Body of pancreas (tissue), 4 donors: ENCODE measurements at regions not wholly inside any gene's neighbourhood (a gene's known extent, or its start where the extent isn't known, plus 50 kb on each side); places are given as distances from the start of the nearest gene placed in this dataset.

Experiments
- ATAC-seq: fragments of 150-250 bp; one replicate; pipeline ENCODE4 v1.9.1; 2016
- DNase-seq, 4 donors: peaks; one replicate each; pipeline ENCODE4 v3.0.0-alpha.2; 2019
- H3K27ac ChIP-seq, 4 donors: fragments of 200-600 bp; sonication (generic); 1 replicate in 3 of 4; 2 replicates in 1 of 4; pipeline versions ENCODE4 v1.5.1 to v1.6.1; 2016 to 2019; ENCODE audit warnings: mild to moderate bottlenecking in 1 of 4, mixed read lengths in 1 of 4, moderate library complexity in 1 of 4
- H3K27me3 ChIP-seq, 2 donors: fragments of 200-600 bp; sonication (generic); one replicate each; pipeline ENCODE4 v1.6.0; 2016; ENCODE audit warnings: mild to moderate bottlenecking in 1 of 2
- H3K36me3 ChIP-seq, 2 donors: fragments of 200-600 bp; sonication (generic); replicated peaks in 1 of 2; 2 replicates each; pipeline ENCODE4 v1.5.1; 2016; ENCODE audit warnings: low read depth in 2 of 2; ENCODE audit not compliant: insufficient read depth in 1 of 2
- H3K4me1 ChIP-seq: fragments of 200-600 bp; sonication (generic); one replicate; pipeline ENCODE4 v1.6.0; 2016
- H3K4me3 ChIP-seq, 2 donors: fragments of 200-600 bp; sonication (generic); 1 replicate in 1 of 2; 2 replicates in 1 of 2; pipeline ENCODE4 v1.5.1; 2016 to 2019
- H3K9me3 ChIP-seq, 3 donors: fragments of 200-600 bp; sonication (generic); 1 replicate in 2 of 3; 2 replicates in 1 of 3; pipeline ENCODE4 v1.5.1; 2016
- POLR2A ChIP-seq, 3 donors: fragments of 450-650 bp; IDR thresholded peaks; one replicate each; pipeline ENCODE4 v1.6.1; 2016; ENCODE audit warnings: antibody characterized with exemption in 3 of 3, mild to moderate bottlenecking in 2 of 3
- WGBS, 2 donors: methylation state at CpG; one replicate each; pipeline ENCODE4 v1.1.5; 2017; 5-methylcytosine and 5-hydroxymethylcytosine counted together
- intact Hi-C: fragments of 100-400 bp; cut with DNase I; formaldehyde crosslinking; loops from one replicate; pipeline ENCODE4 v1.15.1; 2023
- TF ChIP-seq, protein P1 (sequence below), 7 experiments: fragments of 450-650 bp in 4 of 7; fragments of 200-600 bp in 3 of 7; sonication (generic) in 3 of 7; IDR thresholded peaks; one replicate each; pipeline ENCODE4 v1.5.1; 2016 to 2019; ENCODE audit warnings: antibody characterized with exemption in 7 of 7

DNA sequence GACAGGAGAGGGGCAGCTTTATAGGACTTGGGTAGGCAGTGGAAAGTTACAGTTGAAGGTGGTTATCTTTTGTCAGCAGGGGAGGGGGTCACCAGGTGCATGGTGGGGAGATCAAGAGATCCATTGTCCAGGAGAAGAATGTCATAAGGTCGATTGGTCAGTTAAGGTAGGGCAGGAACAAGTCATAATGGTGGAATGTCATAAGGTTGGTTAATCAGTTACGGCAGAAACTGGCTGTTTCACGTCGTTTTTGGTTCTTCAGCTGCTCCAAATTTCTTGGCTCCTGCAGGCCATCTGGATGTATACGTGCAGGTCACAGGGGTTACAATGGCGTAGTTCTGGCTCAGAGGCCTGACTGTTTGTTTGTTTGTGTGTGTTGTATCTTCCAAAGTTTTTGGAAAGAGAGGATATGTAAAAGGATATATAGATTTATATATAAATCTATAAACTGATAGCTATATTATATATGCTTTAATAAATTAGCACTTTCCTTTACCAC lies 565.1 kb downstream of the ZNF385D start:
- no peaks in the 10 kb centered on the region for H3K4me1 ChIP-seq
- H3K4me3 ChIP-seq: no peak overlapping the region
- no peak overlapping the region for H3K27ac ChIP-seq
- TF ChIP-seq POLR2A (IDR thresholded peaks at IDR 0.05): no peak
- TF ChIP-seq, protein P1, sequence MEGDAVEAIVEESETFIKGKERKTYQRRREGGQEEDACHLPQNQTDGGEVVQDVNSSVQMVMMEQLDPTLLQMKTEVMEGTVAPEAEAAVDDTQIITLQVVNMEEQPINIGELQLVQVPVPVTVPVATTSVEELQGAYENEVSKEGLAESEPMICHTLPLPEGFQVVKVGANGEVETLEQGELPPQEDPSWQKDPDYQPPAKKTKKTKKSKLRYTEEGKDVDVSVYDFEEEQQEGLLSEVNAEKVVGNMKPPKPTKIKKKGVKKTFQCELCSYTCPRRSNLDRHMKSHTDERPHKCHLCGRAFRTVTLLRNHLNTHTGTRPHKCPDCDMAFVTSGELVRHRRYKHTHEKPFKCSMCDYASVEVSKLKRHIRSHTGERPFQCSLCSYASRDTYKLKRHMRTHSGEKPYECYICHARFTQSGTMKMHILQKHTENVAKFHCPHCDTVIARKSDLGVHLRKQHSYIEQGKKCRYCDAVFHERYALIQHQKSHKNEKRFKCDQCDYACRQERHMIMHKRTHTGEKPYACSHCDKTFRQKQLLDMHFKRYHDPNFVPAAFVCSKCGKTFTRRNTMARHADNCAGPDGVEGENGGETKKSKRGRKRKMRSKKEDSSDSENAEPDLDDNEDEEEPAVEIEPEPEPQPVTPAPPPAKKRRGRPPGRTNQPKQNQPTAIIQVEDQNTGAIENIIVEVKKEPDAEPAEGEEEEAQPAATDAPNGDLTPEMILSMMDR (IDR thresholded peaks at IDR 0.05): no peak
- no peaks in the 10 kb centered on the region for H3K9me3 ChIP-seq
- 29 to 31% methylated on average over 6 of the region's 6 CpGs for WGBS, 2 donors
- no peaks in the 10 kb centered on the region for H3K36me3 ChIP-seq
- no peak for DNase-seq
- no peak for ATAC-seq
- no peaks in the 10 kb centered on the region for H3K27me3 ChIP-seq
- intact Hi-C loops: no loop called here

DNA sequence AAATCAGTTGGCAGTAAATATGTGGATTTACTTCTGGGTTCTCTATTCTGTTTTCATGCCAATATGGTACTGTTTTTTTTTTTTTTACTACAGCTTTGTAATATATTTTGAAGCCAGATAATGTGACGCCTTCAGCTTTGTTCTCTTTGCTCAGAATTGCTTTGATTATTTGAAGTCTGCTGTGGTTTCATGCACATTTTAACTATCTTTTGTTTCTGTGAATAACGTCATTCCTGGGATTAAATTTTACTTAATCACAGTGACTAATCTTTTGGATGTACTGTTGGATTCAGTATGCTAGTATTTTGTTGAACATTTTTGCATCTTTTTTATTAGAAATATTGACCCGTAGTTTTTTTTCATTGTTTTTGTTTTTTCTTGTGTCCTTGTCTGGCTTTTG lies 576.5 kb downstream of the ZNF385D start:
- ATAC-seq: no peak
- DNase-seq: no peak
- Histone ChIP-seq H3K27ac (no peak overlapping the region), H3K9me3 (peaks cover 0 to 11% (median 0%) of the 10 kb centered on the region in 3 donors), H3K4me3 (no peak overlapping the region), H3K27me3 (no peaks in the 10 kb centered on the region), H3K4me1 (no peaks in the 10 kb centered on the region), H3K36me3 (no peaks in the 10 kb centered on the region)
- WGBS, 2 donors: 54 to 61% methylated on average over 3 of the region's 3 CpGs
- intact Hi-C loops: no loop called here
- TF ChIP-seq, protein P1 (IDR thresholded peaks at IDR 0.05): no peak
- TF ChIP-seq POLR2A (IDR thresholded peaks at IDR 0.05): no peak

DNA sequence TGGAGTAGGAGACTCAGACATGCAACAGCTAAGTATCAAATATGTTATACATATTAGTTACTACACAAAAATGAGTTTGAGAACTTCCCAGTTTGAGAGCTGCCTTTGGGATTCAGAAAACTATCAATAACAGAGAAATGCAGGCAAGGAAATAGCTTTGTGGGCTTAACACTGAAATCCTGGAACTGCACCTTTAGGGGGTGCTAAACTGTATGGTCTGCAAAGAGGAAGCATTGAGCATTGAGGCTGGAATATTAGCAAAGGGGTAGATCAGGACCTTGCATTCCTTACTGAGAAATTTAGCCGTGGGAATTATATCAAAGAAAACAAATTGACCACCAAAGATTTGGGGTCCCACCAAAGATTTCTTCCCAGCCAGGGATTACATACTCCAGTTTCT lies 580.0 kb downstream of the ZNF385D start:
- H3K36me3 ChIP-seq: no peaks in the 10 kb centered on the region
- 24 to 28% methylated on average over 1 of the region's 1 CpG for WGBS, 2 donors
- no peak overlapping the region for H3K4me3 ChIP-seq
- DNase-seq: no peak
- no peak for TF ChIP-seq POLR2A (IDR thresholded peaks at IDR 0.05)
- TF ChIP-seq, protein P1 (IDR thresholded peaks at IDR 0.05): no peak
- no peak overlapping the region for H3K27ac ChIP-seq
- intact Hi-C loops: no loop called here
- ATAC-seq: no peak
- H3K4me1 ChIP-seq: no peaks in the 10 kb centered on the region
- no peaks in the 10 kb centered on the region for H3K27me3 ChIP-seq
- no peaks in the 10 kb centered on the region for H3K9me3 ChIP-seq

DNA sequence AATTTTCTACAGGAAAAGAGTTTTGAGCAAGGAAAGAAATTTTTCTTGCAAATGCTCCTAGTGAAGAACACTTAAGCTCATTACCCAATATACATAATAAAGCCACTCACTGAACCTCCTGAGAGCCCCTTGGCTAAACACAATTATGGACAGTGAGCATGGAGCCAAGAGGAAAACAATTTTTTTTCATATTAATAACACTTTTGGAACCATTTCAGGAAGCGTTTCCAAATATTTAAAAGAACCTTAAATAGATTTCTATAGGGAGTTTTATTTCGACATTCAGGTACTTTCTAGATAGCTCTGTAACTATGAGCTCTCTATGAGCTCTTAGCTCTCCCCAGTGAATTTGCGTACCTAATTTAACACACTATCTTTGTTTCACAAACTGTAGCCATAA lies 581.1 kb downstream of the ZNF385D start:
- H3K27ac ChIP-seq: no peak overlapping the region
- no peak for TF ChIP-seq POLR2A (IDR thresholded peaks at IDR 0.05)
- DNase-seq: no peak
- no peaks in the 10 kb centered on the region for H3K36me3 ChIP-seq
- no peak overlapping the region for H3K4me3 ChIP-seq
- no peak for ATAC-seq
- no peaks in the 10 kb centered on the region for H3K9me3 ChIP-seq
- H3K27me3 ChIP-seq: no peaks in the 10 kb centered on the region
- H3K4me1 ChIP-seq: no peaks in the 10 kb centered on the region
- 58 to 67% methylated on average over 3 of the region's 3 CpGs for WGBS, 2 donors
- intact Hi-C loops: no loop called here

GRCh38 chr3:21168471-21168870 lies 582.5 kb downstream of the ZNF385D start:
- Histone ChIP-seq H3K27me3 (no peaks in the 10 kb centered on the region), H3K9me3 (no peaks in the 10 kb centered on the region), H3K27ac (no peak overlapping the region), H3K4me3 (no peak overlapping the region), H3K36me3 (no peaks in the 10 kb centered on the region), H3K4me1 (no peaks in the 10 kb centered on the region)
- intact Hi-C loops: no loop called here
- ATAC-seq (no peak), DNase-seq (no peak)
- no peak for TF ChIP-seq POLR2A (IDR thresholded peaks at IDR 0.05)
- TF ChIP-seq, protein P1 (IDR thresholded peaks at IDR 0.05): no peak
- 39 to 57% methylated on average over 2 of the region's 2 CpGs for WGBS, 2 donors
